Panc1 (cell line): ENCODE measurements at regions not wholly inside any gene's neighbourhood (a gene's known extent, or its start where the extent isn't known, plus 50 kb on each side); places are given as distances from the start of the nearest gene placed in this dataset.

Experiments used
- CTCF ChIP-seq: fragments of 450-650 bp; IDR thresholded peaks from 2 replicates; pipeline ENCODE4 v1.5.1; 2017; ENCODE audit warnings: mild to moderate bottlenecking
- POLR2AphosphoS5 ChIP-seq: IDR thresholded peaks from 2 replicates; pipeline ENCODE4 v1.6.1; 2012; ENCODE audit warnings: mild to moderate bottlenecking, low read depth, low read length, moderate library complexity
- REST ChIP-seq, 2 experiments: IDR thresholded peaks; 2 replicates each; pipeline ENCODE4 v1.6.1; 2011 to 2012; ENCODE audit warnings: low read depth in 2 of 2, control low read depth in 1 of 2, low read length in 1 of 2, mild to moderate bottlenecking in 1 of 2, moderate library complexity in 1 of 2; ENCODE audit not compliant: insufficient read depth in 1 of 2

- TF ChIP-seq CTCF = no peak
- no peak; the same call in 1 of the 2 replicates for TF ChIP-seq POLR2AphosphoS5
- no peak for TF ChIP-seq REST (IDR thresholded peaks at IDR 0.05; ENCODE audit: insufficient read depth in 1 of 2, low read depth in 2 of 2, low read length in 1 of 2)
Measured at GRCh38 chr17:72456075-72456474, 335.3 kb downstream of the SOX9 start.
